Heart left ventricle (tissue), 16 donors: ENCODE measurements at regions not wholly inside any gene's neighbourhood (a gene's known extent, or its start where the extent isn't known, plus 50 kb on each side); places are given as distances from the start of the nearest gene placed in this dataset.

Experiments
- ATAC-seq, 4 donors: fragments of 200-7000 bp; cut with Tn5 transposase; one replicate each; pipeline ENCODE4 v1.9.1; 2020 to 2022; ENCODE audit warnings: moderate library complexity in 4 of 4, mild to moderate bottlenecking in 3 of 4, moderate number of reproducible peaks in 1 of 4
- DNase-seq, 5 donors: peaks; one replicate each; pipeline ENCODE4 v3.0.0-alpha.2; 2020
- H3K27ac ChIP-seq, 12 donors: fragments of 200-600 bp; sonication (generic) in 4 of 12; one replicate each; pipeline versions ENCODE4 v1.5.0 to v1.8.0; 2016 to 2022; ENCODE audit warnings: mild to moderate bottlenecking in 2 of 12
- H3K27me3 ChIP-seq, 9 donors: fragments of 200-600 bp; sonication (generic) in 2 of 9; one replicate each; pipeline versions ENCODE4 v1.5.1 to v1.8.0; 2016 to 2022; ENCODE audit warnings: mild to moderate bottlenecking in 3 of 9
- H3K36me3 ChIP-seq, 9 donors: fragments of 200-600 bp; sonication (generic) in 2 of 9; one replicate each; pipeline versions ENCODE4 v1.5.0 to v1.8.0; 2018 to 2022; ENCODE audit warnings: mild to moderate bottlenecking in 2 of 9
- H3K4me1 ChIP-seq, 12 donors: fragments of 200-600 bp; sonication (generic) in 4 of 12; one replicate each; pipeline versions ENCODE4 v1.5.0 to v1.8.0; 2016 to 2022; ENCODE audit warnings: mild to moderate bottlenecking in 3 of 12
- H3K4me3 ChIP-seq, 12 donors: fragments of 200-600 bp; sonication (generic) in 4 of 12; one replicate each; pipeline versions ENCODE4 v1.5.0 to v1.8.0; 2017 to 2022; ENCODE audit warnings: mild to moderate bottlenecking in 9 of 12, moderate library complexity in 4 of 12
- H3K9me3 ChIP-seq, 12 donors: fragments of 200-600 bp; sonication (generic) in 4 of 12; one replicate each; pipeline versions ENCODE4 v1.5.0 to v1.8.0; 2016 to 2022; ENCODE audit warnings: mild to moderate bottlenecking in 1 of 12
- CTCF ChIP-seq, 12 donors: fragments of 200-600 bp; sonication (generic) in 4 of 12; IDR thresholded peaks; one replicate each; pipeline versions ENCODE4 v1.5.0 to v1.8.0; 2018 to 2022; ENCODE audit warnings: antibody characterized with exemption in 12 of 12, mild to moderate bottlenecking in 5 of 12
- POLR2A ChIP-seq, 2 donors: fragments of 450-650 bp; IDR thresholded peaks; one replicate each; pipeline ENCODE4 v1.6.1; 2017; ENCODE audit warnings: antibody characterized with exemption in 2 of 2, mild to moderate bottlenecking in 2 of 2, moderate library complexity in 2 of 2
- WGBS, 4 donors: extraction: QIAGEN DNeasy Blood & Tissue Kit in 2 of 4; methylation state at CpG; one replicate each; pipeline versions ENCODE4 v1.1.5 to v1.1.7; 2013 to 2018; 5-methylcytosine and 5-hydroxymethylcytosine counted together
- intact Hi-C, 10 donors: fragments of 100-400 bp; cut with DNase I; formaldehyde crosslinking; loops; one replicate each; pipeline versions ENCODE4 v1.11.1 to v1.14.2; 2022
- donor health status: ischemic (EF 13 %, LVEDD 7.1; RV severe dilation, severe dysfunction).
- donor health status: healthy with polysubstance abuse.
- donor health status: DM: no; HTN: yes; CAD: no.
- donor health status: DM: no; HTN: no; CAD: no.
- donor health status: ischemic (EF 25% LVEDD 6.9; RV normal size, moderate dysfunction).
- donor health status: ischemic (EF 25% LVEDD 5.7; RV mildly dilated, moderate dysfunction).
- donor health status: healthy.
- donor health status: DM: yes; HTN: yes; CAD: no.
- donor health status: ischemic (EF 35%, LVEDD 5.7; RV mildly dilated, moderate dysfunction).
- donor health status: nonischemic (EF 11% LVEDD 7.7; RV severe dilation, severe dysfunction).
- donor health status: DM: yes; HTN: yes; CAD: no.
- donor health status: PGD.
- donor health status: ischemic (EF 29% LVEDD 5.4; RV normal size, mild dysfunction).
- donor health status: nonischemic (EF 23%, LVEDD 6.1; RV moderate dilation, normal function).

GRCh38 chr11:91783173-91783572 is 441.4 kb upstream of the FAT3 start:
- intact Hi-C loops = no loop called here
- 92 to 100% (median 95%) methylated on average over 2 of the region's 2 CpGs for WGBS, 4 donors
- H3K4me3 ChIP-seq = no peak overlapping the region
- no peaks in the 10 kb centered on the region for H3K27me3 ChIP-seq
- H3K9me3 ChIP-seq = peaks cover 0 to 5% (median 0%) of the 10 kb centered on the region in 12 donors
- DNase-seq (no peak), ATAC-seq (no peak)
- H3K4me1 ChIP-seq = no peaks in the 10 kb centered on the region
- no peaks in the 10 kb centered on the region for H3K36me3 ChIP-seq
- TF ChIP-seq POLR2A (IDR thresholded peaks at IDR 0.05) (no peak), CTCF (IDR thresholded peaks at IDR 0.05) (no peak)
- no peak overlapping the region for H3K27ac ChIP-seq

GRCh38 chr11:91778758-91779157 is 445.9 kb upstream of the FAT3 start:
- no peak overlapping the region for H3K4me3 ChIP-seq
- no peaks in the 10 kb centered on the region for H3K27me3 ChIP-seq
- H3K9me3 ChIP-seq = peaks cover 0 to 5% (median 0%) of the 10 kb centered on the region in 12 donors
- DNase-seq (no peak), ATAC-seq (no peak)
- no peak for TF ChIP-seq CTCF (IDR thresholded peaks at IDR 0.05)
- 66 to 80% (median 72%) methylated on average over 2 of the region's 2 CpGs for WGBS, 4 donors
- H3K27ac ChIP-seq = no peak overlapping the region
- H3K4me1 ChIP-seq = peaks cover 0 to 8% (median 0%) of the 10 kb centered on the region in 12 donors
- intact Hi-C loops = no loop called here
- H3K36me3 ChIP-seq = no peaks in the 10 kb centered on the region

- Histone ChIP-seq H3K4me1 (peaks cover 0 to 8% (median 0%) of the 10 kb centered on the region in 12 donors), H3K4me3 (no peak overlapping the region), H3K36me3 (no peaks in the 10 kb centered on the region), H3K27me3 (no peaks in the 10 kb centered on the region), H3K27ac (no peak overlapping the region), H3K9me3 (peaks cover 0 to 8% (median 0%) of the 10 kb centered on the region in 12 donors)
- DNase-seq (peak in 2 of 5 donors; percentile 13 to 34), ATAC-seq (peak in 1 of 4 donors; percentile 72)
- no peak for TF ChIP-seq POLR2A (IDR thresholded peaks at IDR 0.05)
- intact Hi-C loops = no loop called here
- 6 to 19% (median 15%) methylated on average over 2 of the region's 2 CpGs for WGBS, 4 donors
Observed at GRCh38 chr11:91776655-91777054, 448.0 kb upstream of the FAT3 start.

- TF ChIP-seq POLR2A (IDR thresholded peaks at IDR 0.05) = no peak
- no peak for TF ChIP-seq CTCF (IDR thresholded peaks at IDR 0.05)
- WGBS, 4 donors = 80 to 100% (median 91%) methylated on average over 2 of the region's 2 CpGs
- Histone ChIP-seq H3K36me3 (no peaks in the 10 kb centered on the region), H3K27ac (no peak overlapping the region), H3K27me3 (no peaks in the 10 kb centered on the region), H3K4me1 (peaks cover 0 to 8% (median 0%) of the 10 kb centered on the region in 12 donors), H3K4me3 (no peak overlapping the region), H3K9me3 (peaks cover 0 to 8% (median 0%) of the 10 kb centered on the region in 12 donors)
- intact Hi-C loops = no loop called here
- DNase-seq (no peak), ATAC-seq (no peak)
Observed at GRCh38 chr11:91773090-91773489, 451.5 kb upstream of the FAT3 start.

- 80 to 84% (median 81%) methylated on average over 1 of the region's 1 CpG for WGBS, 4 donors
- Histone ChIP-seq H3K4me3 (no peak overlapping the region), H3K9me3 (peaks cover 0 to 8% (median 0%) of the 10 kb centered on the region in 12 donors), H3K36me3 (no peaks in the 10 kb centered on the region), H3K4me1 (peaks cover 0 to 7% (median 0%) of the 10 kb centered on the region in 12 donors), H3K27me3 (no peaks in the 10 kb centered on the region), H3K27ac (no peak overlapping the region)
- TF ChIP-seq CTCF (IDR thresholded peaks at IDR 0.05) = no peak
- TF ChIP-seq POLR2A (IDR thresholded peaks at IDR 0.05) = no peak
- ATAC-seq (no peak), DNase-seq (no peak)
- intact Hi-C loops = no loop called here
Observed at GRCh38 chr11:91771961-91772360, 452.7 kb upstream of the FAT3 start.
